Smooth muscle cell (in vitro differentiated cells): ENCODE measurements at regions not wholly inside any gene's neighbourhood (a gene's known extent, or its start where the extent isn't known, plus 50 kb on each side); places are given as distances from the start of the nearest gene placed in this dataset.

Experiments used
- DNase-seq: peaks from one replicate; lab custom pipeline; 2025; ENCODE audit not compliant: unreplicated experiment; lab: John Stamatoyannopoulos, UW
- H2AFZ ChIP-seq: fragments of 200-600 bp; sonication (generic); 2 replicates; pipeline ENCODE4 v1.6.0; 2016; ENCODE audit warnings: antibody characterized with exemption, low read depth, mild to moderate bottlenecking
- H3F3A ChIP-seq: fragments of 200-600 bp; sonication (generic); 2 replicates; pipeline ENCODE4 v1.6.0; 2017; ENCODE audit warnings: antibody characterized with exemption, low read depth
- H3K27ac ChIP-seq: fragments of 200-600 bp; sonication (generic); 2 replicates; pipeline ENCODE4 v1.5.1; 2016; ENCODE audit warnings: low read depth, mild to moderate bottlenecking
- H3K27me3 ChIP-seq: fragments of 200-600 bp; sonication (generic); 2 replicates; pipeline ENCODE4 v1.6.1; 2016; ENCODE audit warnings: low read depth, mild to moderate bottlenecking
- H3K36me3 ChIP-seq: fragments of 200-600 bp; sonication (generic); 2 replicates; pipeline ENCODE4 v1.5.1; 2016; ENCODE audit warnings: low read depth
- H3K4me1 ChIP-seq: fragments of 200-600 bp; sonication (generic); 2 replicates; pipeline ENCODE4 v1.5.1; 2016; ENCODE audit warnings: low read depth
- H3K4me2 ChIP-seq: fragments of 200-600 bp; sonication (generic); 2 replicates; pipeline ENCODE4 v1.6.0; 2016; ENCODE audit warnings: mild to moderate bottlenecking
- H3K4me3 ChIP-seq: fragments of 200-600 bp; sonication (generic); 2 replicates; pipeline ENCODE4 v1.5.1; 2016; ENCODE audit warnings: mild to moderate bottlenecking
- H3K79me2 ChIP-seq: fragments of 200-600 bp; sonication (generic); 2 replicates; pipeline ENCODE4 v1.6.0; 2016; ENCODE audit warnings: low read depth, mild to moderate bottlenecking
- H3K9ac ChIP-seq: fragments of 200-600 bp; sonication (generic); 2 replicates; pipeline ENCODE4 v1.6.0; 2016; ENCODE audit warnings: low read depth
- H3K9me3 ChIP-seq: fragments of 200-600 bp; sonication (generic); replicated peaks from 2 replicates; pipeline ENCODE4 v1.5.1; 2016; ENCODE audit warnings: low read depth
- H4K20me1 ChIP-seq: fragments of 200-600 bp; sonication (generic); 2 replicates; pipeline ENCODE4 v1.6.0; 2016; ENCODE audit warnings: low read depth
- CTCF ChIP-seq: fragments of 200-600 bp; sonication (generic); IDR thresholded peaks from 2 replicates; pipeline ENCODE4 v1.5.1; 2017; ENCODE audit warnings: borderline replicate concordance, mild to moderate bottlenecking, antibody characterized with exemption; ENCODE audit not compliant: insufficient read depth, poor library complexity, severe bottlenecking
- WGBS: methylation state at CpG from one replicate; pipeline ENCODE4 v1.1.7; 2016; ENCODE audit warnings: low lambda C conversion rate; 5-methylcytosine and 5-hydroxymethylcytosine counted together

GRCh38 chr3:27628026-27628750, 93.9 kb downstream of the EOMES start:
- H3K4me1 ChIP-seq: no peaks in the 10 kb centered on the region
- no peaks in the 10 kb centered on the region for H3K79me2 ChIP-seq
- no peak overlapping the region for H2AFZ ChIP-seq
- no peaks in the 10 kb centered on the region for H3F3A ChIP-seq
- no peak overlapping the region for H3K4me3 ChIP-seq
- TF ChIP-seq CTCF: no peak
- WGBS: 95% methylated on average over 5 of the region's 5 CpGs
- no peaks in the 10 kb centered on the region for H3K9me3 ChIP-seq
- no peak overlapping the region for H3K9ac ChIP-seq
- no peaks in the 10 kb centered on the region for H3K27me3 ChIP-seq
- H3K4me2 ChIP-seq: no peak overlapping the region
- DNase-seq: no peak
- no peaks in the 10 kb centered on the region for H3K36me3 ChIP-seq
- no peaks in the 10 kb centered on the region for H4K20me1 ChIP-seq
- no peak overlapping the region for H3K27ac ChIP-seq

- DNase-seq: no peak
These were observed 95.5 kb downstream of the EOMES start for GRCh38 chr3:27626596-27627118.

GRCh38 chr3:27625864-27626263, 96.3 kb downstream of the EOMES start:
- no peak for TF ChIP-seq CTCF
- no peak for DNase-seq

More at GRCh38 chr3:27626596-27627118, 95.5 kb downstream of the EOMES start:
- Histone ChIP-seq H3K4me3 (no peak overlapping the region), H3K36me3 (no peaks in the 10 kb centered on the region), H3F3A (no peaks in the 10 kb centered on the region), H4K20me1 (no peaks in the 10 kb centered on the region), H3K27me3 (no peaks in the 10 kb centered on the region), H3K79me2 (no peaks in the 10 kb centered on the region), H3K9me3 (no peaks in the 10 kb centered on the region), H2AFZ (no peak overlapping the region), H3K4me1 (no peaks in the 10 kb centered on the region), H3K9ac (no peak overlapping the region), H3K27ac (no peak overlapping the region), H3K4me2 (no peak overlapping the region)
- no peak for TF ChIP-seq CTCF
- WGBS: 82% methylated on average over 8 of the region's 8 CpGs

More at GRCh38 chr3:27625864-27626263, 96.3 kb downstream of the EOMES start:
- H3F3A ChIP-seq: no peaks in the 10 kb centered on the region
- H3K27ac ChIP-seq: no peak overlapping the region
- H3K36me3 ChIP-seq: no peaks in the 10 kb centered on the region
- H4K20me1 ChIP-seq: no peaks in the 10 kb centered on the region
- H3K4me1 ChIP-seq: no peaks in the 10 kb centered on the region
- H3K9ac ChIP-seq: no peak overlapping the region
- H2AFZ ChIP-seq: no peak overlapping the region
- WGBS: 82% methylated on average over 3 of the region's 3 CpGs
- no peak overlapping the region for H3K4me3 ChIP-seq
- H3K9me3 ChIP-seq: no peaks in the 10 kb centered on the region
- no peaks in the 10 kb centered on the region for H3K79me2 ChIP-seq
- H3K27me3 ChIP-seq: no peaks in the 10 kb centered on the region
- no peak overlapping the region for H3K4me2 ChIP-seq
